ENCODE measurements at regions not wholly inside any gene's neighbourhood (a gene's known extent, or its start where the extent isn't known, plus 50 kb on each side); places are given as distances from the start of the nearest gene placed in this dataset.
A peak's percentile ranks its signal among the peaks of the same experiment; 100 is the strongest.

DNA sequence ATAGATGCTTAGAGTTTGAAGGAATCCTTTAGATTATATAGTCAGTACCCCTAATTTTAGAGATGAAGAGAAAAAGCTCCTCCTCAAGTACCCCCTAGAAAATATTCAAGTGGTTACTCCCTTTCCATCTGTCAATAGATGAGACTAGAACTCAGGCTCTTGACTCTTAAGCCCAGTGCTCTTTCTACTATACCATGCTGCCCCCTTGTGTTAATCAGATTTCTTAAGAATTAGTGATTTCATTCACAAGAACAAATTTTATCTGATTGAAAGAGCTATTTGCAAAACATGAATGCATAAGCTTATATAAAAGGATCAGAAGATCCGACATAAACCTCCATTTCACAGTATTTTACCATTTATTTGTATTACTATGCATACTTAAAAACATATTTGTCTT, 179.3 kb downstream of the TFEC start:
- TF ChIP-seq RBBP5 (IDR thresholded peaks at IDR 0.05; ENCODE audit: borderline replicate concordance, low read depth, low read length) (no peak), RFX5 (IDR thresholded peaks at IDR 0.05; ENCODE audit: borderline replicate concordance, low read depth, low read length) (no peak), JUND (IDR thresholded peaks at IDR 0.05; ENCODE audit: low read length) (no peak)
- TF ChIP-seq, protein P1, sequence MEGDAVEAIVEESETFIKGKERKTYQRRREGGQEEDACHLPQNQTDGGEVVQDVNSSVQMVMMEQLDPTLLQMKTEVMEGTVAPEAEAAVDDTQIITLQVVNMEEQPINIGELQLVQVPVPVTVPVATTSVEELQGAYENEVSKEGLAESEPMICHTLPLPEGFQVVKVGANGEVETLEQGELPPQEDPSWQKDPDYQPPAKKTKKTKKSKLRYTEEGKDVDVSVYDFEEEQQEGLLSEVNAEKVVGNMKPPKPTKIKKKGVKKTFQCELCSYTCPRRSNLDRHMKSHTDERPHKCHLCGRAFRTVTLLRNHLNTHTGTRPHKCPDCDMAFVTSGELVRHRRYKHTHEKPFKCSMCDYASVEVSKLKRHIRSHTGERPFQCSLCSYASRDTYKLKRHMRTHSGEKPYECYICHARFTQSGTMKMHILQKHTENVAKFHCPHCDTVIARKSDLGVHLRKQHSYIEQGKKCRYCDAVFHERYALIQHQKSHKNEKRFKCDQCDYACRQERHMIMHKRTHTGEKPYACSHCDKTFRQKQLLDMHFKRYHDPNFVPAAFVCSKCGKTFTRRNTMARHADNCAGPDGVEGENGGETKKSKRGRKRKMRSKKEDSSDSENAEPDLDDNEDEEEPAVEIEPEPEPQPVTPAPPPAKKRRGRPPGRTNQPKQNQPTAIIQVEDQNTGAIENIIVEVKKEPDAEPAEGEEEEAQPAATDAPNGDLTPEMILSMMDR (IDR thresholded peaks at IDR 0.05; ENCODE audit: control extremely low read depth in 1 of 3, insufficient read depth in 1 of 3, low read depth in 1 of 3, low read length in 3 of 3): peak in 2 of 3 experiments; percentile 36 to 39; a peak in 2 of 4 replicates
- TF ChIP-seq, protein P2, sequence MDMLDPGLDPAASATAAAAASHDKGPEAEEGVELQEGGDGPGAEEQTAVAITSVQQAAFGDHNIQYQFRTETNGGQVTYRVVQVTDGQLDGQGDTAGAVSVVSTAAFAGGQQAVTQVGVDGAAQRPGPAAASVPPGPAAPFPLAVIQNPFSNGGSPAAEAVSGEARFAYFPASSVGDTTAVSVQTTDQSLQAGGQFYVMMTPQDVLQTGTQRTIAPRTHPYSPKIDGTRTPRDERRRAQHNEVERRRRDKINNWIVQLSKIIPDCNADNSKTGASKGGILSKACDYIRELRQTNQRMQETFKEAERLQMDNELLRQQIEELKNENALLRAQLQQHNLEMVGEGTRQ (IDR thresholded peaks at IDR 0.05; ENCODE audit: low read length): no peak
